ENCODE measurements at regions not wholly inside any gene's neighbourhood (a gene's known extent, or its start where the extent isn't known, plus 50 kb on each side); places are given as distances from the start of the nearest gene placed in this dataset.

DNA sequence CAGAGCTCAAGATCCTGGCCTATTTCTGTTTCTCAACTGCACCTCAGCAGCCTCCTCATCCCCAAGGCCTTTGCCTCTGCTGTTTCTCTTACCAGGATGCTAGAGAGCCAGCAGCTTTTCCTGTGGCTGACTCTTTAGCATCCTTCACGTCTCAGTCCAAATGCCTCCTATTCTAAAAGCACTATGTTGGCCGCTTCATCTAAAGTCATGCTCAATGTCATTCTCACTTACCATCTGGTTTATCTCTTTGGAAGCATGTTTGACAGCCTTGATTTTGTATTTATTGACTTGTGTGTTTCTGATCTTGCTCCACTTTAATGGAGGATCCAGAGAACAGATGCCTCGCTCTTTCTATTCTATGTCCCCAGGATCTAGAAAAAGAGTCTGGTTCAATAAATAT, 351.8 kb upstream of the CDH11 start:
- DNase-seq: no peak

DNA sequence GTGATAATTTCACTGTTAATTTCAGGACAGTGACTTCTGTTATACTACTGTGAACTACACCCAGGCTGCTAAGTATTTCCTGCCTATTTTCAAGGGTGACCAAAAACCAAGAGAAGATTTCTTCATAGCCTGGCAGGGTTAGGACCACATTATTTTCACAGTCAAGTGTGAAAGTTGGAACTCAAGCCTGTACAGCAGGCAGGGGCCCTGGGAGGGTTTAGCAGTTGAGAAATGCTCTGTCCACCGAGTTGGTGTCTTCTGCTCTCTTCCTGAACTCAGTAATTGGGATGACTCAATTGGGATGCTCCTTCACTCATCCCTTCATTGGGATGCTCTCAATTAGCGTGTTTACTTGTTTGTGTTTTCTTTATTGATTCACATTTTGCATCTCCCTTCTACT, 347.3 kb upstream of the CDH11 start:
- no peak for DNase-seq

DNA sequence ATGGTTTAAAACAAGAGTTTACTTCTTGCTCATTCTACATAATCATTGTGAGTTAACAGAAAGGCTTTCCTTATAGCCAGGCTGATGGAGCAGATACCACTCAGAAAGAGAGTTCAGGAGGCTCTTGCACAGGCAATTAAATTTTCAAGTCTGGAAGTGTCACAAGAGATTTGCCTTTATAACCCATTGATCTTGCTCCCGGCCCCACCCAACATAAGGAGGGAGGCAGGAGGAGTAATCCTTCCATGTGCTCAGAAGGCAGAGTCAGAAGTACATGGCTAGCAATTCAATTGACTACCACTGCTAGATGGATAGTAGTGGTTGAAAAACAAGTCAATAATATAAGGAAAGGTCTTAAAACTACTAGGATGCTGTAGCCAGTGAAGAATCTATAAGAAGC, 346.3 kb upstream of the CDH11 start:
- DNase-seq: no peak

DNA sequence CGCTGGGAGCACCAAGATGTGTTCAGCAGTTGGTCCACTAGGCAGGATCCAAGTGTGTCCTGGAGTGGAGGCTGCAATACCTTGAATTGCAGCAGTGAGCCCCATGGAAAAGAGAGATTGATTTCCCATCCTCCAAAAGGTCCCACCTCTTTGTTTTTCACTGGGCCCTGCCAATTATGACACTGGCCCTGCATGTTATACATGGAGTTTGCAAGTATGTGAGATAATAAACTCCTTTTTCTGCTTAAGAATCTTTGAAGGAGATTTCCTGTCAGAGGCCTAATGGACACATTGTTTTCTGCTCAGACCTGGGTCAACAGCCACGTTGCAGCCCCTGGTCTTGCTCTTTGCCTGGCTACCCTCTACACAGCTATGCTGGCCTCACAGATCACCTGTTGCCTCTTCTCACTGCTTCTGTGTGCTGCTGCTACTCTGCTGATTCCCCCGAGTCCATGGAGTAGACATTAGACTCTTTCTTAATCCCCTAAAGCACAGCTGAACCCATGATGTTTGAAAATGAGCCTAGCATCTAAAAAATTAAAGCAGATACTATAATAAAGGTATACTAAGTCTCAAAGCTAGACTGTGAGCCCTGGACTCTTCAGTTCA, 341.9 kb upstream of the CDH11 start:
- DNase-seq: no peak

GRCh38 chr16:65457084-65457483, 335.2 kb upstream of the CDH11 start:
- no peak for DNase-seq

DNA sequence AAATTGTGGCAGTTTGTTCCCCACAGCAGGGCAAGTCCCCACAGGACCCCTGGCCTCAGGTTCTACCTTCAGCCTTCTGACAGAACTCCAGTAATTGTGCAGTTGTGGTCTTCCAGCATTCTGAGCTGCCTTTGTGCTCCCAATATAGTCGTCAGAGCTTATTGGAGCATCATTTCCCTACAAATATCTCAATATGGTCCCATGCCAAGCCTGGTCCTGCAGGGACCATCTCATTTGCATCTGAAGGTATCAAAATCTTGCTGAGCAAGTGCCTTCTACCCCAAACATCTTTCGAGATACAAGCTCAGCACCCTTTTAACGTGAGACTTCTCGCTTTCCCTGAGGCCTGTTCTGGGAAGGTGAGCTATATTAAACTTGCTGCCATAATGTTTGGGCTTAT, 333.9 kb upstream of the CDH11 start:
- DNase-seq: no peak

DNA sequence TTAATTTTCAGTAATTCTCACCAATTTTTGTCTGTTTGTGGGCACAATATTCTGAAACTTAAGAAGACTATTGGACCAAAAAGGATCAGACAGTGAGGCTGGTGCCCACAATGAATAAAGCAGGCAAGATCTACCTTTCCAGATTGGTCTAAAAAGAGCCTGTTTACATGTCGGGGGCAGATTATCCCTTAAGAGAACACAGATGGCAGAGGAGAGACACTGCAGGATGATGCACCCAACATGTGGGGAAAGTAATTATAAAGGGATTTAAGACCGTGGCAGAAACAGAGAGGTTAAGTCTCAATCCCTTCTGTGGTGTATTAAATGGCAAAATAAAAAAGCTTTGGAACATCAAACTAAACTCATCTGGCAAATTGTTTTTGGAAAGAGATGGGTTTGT, 331.8 kb upstream of the CDH11 start:
- no peak for DNase-seq

- DNase-seq: no peak
These were observed 327.7 kb upstream of the CDH11 start for GRCh38 chr16:65449526-65449925.

- no peak for DNase-seq
These were observed 324.6 kb upstream of the CDH11 start for GRCh38 chr16:65446427-65446826.

DNA sequence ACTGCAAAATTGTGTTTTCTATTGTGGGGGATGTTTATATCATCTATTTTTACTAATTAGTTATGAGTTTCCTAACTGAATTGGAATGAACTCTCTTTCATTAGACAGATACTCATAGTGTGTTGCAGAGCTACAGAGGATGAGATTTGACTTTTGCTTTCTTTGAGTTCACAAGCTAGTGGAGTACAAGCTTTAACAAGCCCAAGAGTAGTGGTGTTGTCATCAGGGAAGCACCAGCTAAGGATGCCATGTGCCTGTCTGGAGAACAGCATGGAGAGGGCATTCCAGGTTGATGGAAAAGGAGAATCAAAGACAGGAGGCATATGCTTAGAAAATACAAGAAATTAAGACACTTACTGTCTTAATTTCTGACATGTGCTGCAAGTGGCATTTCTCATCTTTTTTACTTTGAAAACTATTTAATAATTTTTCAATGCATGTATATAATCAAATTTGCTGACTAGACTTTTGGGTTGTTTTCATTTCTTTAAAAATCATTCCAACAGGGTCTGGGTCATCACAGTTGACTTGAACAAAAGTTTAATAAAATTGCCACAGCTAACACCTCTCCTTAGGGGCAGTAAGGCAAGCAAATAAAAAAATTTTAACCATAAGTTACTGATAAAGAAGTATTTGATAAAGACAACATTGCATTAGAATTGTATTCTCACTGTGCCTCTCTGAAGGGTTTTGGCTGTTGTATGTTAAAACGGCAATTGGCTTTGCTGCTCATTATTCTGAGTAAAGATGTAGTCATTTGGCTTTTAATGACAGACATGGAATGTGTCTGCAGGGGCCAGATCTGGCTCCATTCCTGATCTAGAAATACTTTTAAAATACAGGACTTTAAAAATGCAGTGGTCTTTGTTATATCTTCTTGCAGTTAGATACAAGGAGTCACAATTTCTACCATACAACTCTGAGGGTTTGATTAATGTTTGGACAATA, 323.7 kb upstream of the CDH11 start:
- DNase-seq: no peak

GRCh38 chr16:65441501-65441900, 319.6 kb upstream of the CDH11 start:
- DNase-seq: no peak

DNA sequence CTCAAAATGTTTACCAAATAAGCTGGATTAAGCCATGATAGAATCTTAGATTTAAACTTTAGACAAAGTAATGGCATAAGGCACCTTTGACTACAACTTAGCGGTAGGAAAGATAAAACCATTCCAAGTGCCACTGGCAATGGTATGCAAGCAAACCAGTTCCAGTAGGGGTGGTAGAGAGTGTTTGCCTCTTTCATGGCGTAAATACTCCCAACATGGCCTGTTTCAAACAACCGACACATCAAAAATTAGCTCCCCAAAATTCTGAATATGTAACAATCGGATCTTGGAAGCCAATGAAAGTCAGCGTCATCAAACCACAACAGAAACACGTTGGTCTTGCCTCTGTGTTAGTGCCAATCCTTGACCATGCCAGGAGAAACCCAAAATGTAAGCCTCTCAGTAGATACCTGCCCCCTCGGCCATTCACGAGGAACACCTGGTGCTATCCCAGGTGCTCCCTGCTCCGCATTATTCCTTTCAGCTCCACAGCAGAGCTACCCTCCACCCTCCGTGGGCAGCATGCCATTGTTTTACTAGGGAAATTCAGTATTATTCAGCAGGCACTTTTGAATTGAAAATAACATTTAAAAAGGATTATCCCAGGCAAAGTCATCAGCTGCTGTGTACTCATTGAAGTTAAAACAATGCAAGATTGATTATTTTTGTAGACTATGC, 307.8 kb upstream of the CDH11 start:
- no peak for DNase-seq

DNA sequence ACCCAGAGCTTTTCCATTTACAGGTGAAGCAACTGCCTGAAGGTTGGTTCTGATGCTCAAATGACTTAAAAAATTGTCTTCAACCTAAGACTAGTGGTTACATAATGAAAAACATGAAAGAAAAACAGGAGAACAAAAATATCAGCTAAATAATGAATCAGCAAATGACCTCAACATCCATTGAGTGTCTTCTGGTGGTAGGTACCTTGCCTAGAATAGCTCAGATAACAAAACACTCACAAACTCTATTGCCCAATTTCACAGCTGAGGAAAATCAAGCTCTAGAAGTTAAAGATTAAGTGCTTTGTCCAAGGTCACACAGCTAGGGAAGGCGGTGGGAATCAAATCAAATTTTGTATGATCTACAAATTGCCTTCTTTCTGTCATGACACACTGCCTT, 304.6 kb upstream of the CDH11 start:
- DNase-seq: no peak

DNA sequence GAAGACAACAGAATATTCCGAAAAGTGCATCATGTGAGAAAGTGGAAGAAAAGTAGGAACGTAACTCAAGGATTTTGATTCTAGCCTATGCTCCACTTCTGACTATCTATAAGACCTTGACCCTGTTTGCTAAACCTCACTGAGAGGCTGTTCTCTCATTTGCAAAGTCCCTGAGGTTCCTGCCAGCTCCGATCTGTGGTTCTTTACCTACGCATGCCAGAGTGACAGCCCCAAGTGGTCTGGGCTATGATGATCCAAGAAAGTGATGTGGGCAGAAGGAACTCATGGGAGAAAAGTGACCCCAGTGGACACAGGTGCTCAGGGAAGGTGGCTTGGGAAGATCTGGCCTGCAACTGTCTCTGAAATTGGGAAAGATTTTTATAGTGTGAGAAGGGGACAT, 301.1 kb upstream of the CDH11 start:
- no peak for DNase-seq

- no peak for DNase-seq
These were observed 299.7 kb upstream of the CDH11 start for GRCh38 chr16:65421596-65421995.

GRCh38 chr16:65418435-65418834, 296.6 kb upstream of the CDH11 start:
- DNase-seq: no peak

DNA sequence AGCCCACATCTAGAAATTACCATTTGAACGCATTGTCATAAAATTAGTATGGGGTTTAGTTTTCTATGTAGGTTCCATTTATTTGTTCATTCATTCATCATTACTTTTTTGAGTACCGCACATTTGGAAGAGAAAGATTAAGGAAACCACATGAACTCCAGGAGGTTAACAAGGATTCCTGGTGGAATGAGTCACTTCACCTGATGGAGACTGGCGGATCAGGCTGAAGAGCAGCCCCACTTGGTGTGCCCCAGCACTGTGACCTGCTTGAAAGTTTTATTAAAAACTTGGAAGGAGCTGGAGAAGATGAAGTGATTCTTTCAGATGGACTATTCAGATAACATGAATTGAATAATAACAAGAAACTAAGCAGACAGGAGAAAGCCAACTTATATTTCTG, 293.6 kb upstream of the CDH11 start:
- DNase-seq: no peak

- DNase-seq: no peak
These were observed 292.6 kb upstream of the CDH11 start for GRCh38 chr16:65414284-65414984.

- DNase-seq: no peak
These were observed 292.0 kb upstream of the CDH11 start for GRCh38 chr16:65413861-65414260.

- no peak for DNase-seq
These were observed 288.9 kb upstream of the CDH11 start for GRCh38 chr16:65410801-65411200.

DNA sequence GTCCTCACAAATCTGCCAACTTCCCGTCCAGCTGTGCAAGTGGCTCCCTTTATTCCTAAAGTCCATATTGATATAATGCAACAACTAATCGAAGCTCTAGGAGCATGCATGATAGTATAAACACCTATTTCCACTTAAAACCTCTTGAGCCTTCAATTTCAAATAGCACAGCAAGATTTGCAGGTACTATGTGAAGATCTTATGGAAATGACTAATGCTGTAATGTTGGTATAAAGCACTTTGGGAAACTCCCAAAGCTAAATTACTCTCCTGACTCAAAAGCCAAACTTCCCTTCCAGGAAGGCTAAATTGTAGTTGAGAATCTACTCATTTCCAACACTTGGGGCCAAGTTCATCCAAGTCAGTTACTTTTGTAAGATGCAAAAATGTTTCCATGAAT, 287.6 kb upstream of the CDH11 start:
- DNase-seq: no peak

DNA sequence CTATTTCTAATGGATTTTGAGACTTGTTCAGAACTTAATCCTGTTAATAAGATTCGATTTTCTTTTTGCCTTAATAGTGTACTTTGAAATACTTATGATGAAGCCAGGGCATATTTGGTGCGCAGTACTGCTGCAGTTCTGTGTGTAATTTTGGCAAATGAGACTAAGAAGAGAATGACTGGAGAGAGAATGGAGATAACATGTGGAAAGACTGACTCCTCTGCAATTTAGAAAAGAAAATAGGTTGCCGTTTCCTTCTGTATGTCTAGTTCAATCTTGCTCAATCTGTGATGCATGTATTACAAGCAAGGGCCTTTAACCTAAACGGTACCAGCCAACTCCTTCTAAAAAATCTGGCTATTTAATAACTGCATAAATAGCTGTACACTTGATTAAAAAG, 285.1 kb upstream of the CDH11 start:
- DNase-seq: no peak

- no peak for DNase-seq
These were observed 284.3 kb upstream of the CDH11 start for GRCh38 chr16:65406116-65406515.

All from cerebellar nuclear complex (tissue), 1 donor.